A549 (cell line): ENCODE measurements at regions not wholly inside any gene's neighbourhood (a gene's known extent, or its start where the extent isn't known, plus 50 kb on each side); places are given as distances from the start of the nearest gene placed in this dataset.

Source experiments
- BHLHE40 ChIP-seq: IDR thresholded peaks from 2 replicates; pipeline ENCODE4 v1.6.1; 2012; ENCODE audit warnings: low read depth, low read length, inconsistent platforms
- CHD2 ChIP-seq: fragments of 150-350 bp; IDR thresholded peaks from 2 replicates; pipeline ENCODE4 v1.6.1; 2014; ENCODE audit warnings: low read length; ENCODE audit not compliant: partially characterized antibody
- EP300 ChIP-seq, 2 experiments: fragments of >200 bp; sonication (Bioruptor Twin); formaldehyde crosslinking; IDR thresholded peaks; 2 replicates in 1 of 2; 3 replicates in 1 of 2; pipeline ENCODE4 v1.6.1; 2016 to 2017
- HOXB13 ChIP-seq: fragments of 250-450 bp; sonication (Bioruptor Pico); IDR thresholded peaks from 2 replicates; pipeline ENCODE4 v1.5.0; 2020; ENCODE audit warnings: low read depth, mild to moderate bottlenecking, moderate library complexity
- JUNB ChIP-seq: fragments of >200 bp; sonication (Bioruptor Twin); formaldehyde crosslinking; IDR thresholded peaks from 2 replicates; pipeline ENCODE4 v1.6.1; 2016
- POLR2A ChIP-seq: IDR thresholded peaks from 2 replicates; pipeline ENCODE4 v1.6.1; 2012; ENCODE audit warnings: mild to moderate bottlenecking, low read length
- RARB ChIP-seq: fragments of 250-450 bp; sonication (Bioruptor Pico); IDR thresholded peaks from 2 replicates; pipeline ENCODE4 v1.8.0; 2021; ENCODE audit warnings: mild to moderate bottlenecking, moderate library complexity
- RCOR1 ChIP-seq: fragments of 150-350 bp; IDR thresholded peaks from 2 replicates; pipeline ENCODE4 v1.6.1; 2014; ENCODE audit warnings: antibody characterized with exemption, low read length, low read depth
- SMC3 ChIP-seq: fragments of >200 bp; sonication (Bioruptor Twin); formaldehyde crosslinking; IDR thresholded peaks from 3 replicates; pipeline ENCODE4 v1.6.1; 2018; ENCODE audit warnings: inconsistent platforms
- SREBF2 ChIP-seq: fragments of 450-650 bp; IDR thresholded peaks from 2 replicates; pipeline ENCODE4 v1.6.1; 2014; ENCODE audit warnings: mild to moderate bottlenecking, moderate library complexity
- ZSCAN20 ChIP-seq: fragments of 250-450 bp; sonication (Bioruptor Pico); IDR thresholded peaks from 2 replicates; pipeline ENCODE4 v1.8.0; 2022; ENCODE audit warnings: mild to moderate bottlenecking, moderate library complexity
- TF ChIP-seq, protein P1 (sequence below): fragments of >200 bp; sonication (Bioruptor Twin); formaldehyde crosslinking; IDR thresholded peaks from 3 replicates; pipeline ENCODE4 v1.5.1; 2016

DNA sequence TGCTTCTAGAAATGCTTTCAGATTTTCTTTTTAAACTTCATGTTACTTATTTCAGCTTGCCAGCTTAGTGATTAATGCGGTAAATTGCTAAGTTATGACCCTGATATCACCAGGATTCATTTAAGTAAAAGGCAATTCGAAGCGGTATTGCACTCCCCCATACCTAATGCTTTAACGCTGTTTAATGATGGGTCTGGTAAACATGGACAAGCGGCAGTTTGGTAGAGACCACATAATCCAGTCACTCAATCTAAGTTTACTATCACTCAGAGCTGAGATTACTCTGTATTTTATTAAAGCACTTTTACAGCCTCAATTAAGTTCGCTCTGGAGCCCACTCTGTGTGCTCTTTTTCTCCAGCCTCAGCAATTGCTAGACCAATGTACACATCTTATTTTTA is 118.2 kb upstream of the SCN7A start:
- TF ChIP-seq SMC3: no peak
- TF ChIP-seq, protein P1, sequence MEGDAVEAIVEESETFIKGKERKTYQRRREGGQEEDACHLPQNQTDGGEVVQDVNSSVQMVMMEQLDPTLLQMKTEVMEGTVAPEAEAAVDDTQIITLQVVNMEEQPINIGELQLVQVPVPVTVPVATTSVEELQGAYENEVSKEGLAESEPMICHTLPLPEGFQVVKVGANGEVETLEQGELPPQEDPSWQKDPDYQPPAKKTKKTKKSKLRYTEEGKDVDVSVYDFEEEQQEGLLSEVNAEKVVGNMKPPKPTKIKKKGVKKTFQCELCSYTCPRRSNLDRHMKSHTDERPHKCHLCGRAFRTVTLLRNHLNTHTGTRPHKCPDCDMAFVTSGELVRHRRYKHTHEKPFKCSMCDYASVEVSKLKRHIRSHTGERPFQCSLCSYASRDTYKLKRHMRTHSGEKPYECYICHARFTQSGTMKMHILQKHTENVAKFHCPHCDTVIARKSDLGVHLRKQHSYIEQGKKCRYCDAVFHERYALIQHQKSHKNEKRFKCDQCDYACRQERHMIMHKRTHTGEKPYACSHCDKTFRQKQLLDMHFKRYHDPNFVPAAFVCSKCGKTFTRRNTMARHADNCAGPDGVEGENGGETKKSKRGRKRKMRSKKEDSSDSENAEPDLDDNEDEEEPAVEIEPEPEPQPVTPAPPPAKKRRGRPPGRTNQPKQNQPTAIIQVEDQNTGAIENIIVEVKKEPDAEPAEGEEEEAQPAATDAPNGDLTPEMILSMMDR: no peak
- no peak for TF ChIP-seq RCOR1
- no peak for TF ChIP-seq CHD2
- no peak for TF ChIP-seq EP300 (IDR thresholded peaks at IDR 0.05)
- no peak for TF ChIP-seq JUNB
- no peak for TF ChIP-seq POLR2A
- no peak for TF ChIP-seq RARB (CRISPR knock-in tag)
- TF ChIP-seq HOXB13 (CRISPR knock-in tag): no peak
- no peak for TF ChIP-seq BHLHE40
- no peak for TF ChIP-seq SREBF2
- TF ChIP-seq ZSCAN20: no peak
